HG03575 (cell line): ENCODE measurements at regions not wholly inside any gene's neighbourhood (a gene's known extent, or its start where the extent isn't known, plus 50 kb on each side); places are given as distances from the start of the nearest gene placed in this dataset.

ENCODE experiments used
- ATAC-seq: cut with Tn5 transposase; IDR thresholded peaks from one replicate; pipeline ENCODE4 v1.9.1; 2021; ENCODE audit not compliant: unreplicated experiment, insufficient number of reproducible peaks, low FRiP score; ENCODE audit errors: extremely low read depth

GRCh38 chr7:67842571-67842970 is 845.9 kb downstream of the TYW1 start:
- ATAC-seq, result no peak

GRCh38 chr7:67843001-67843565 is 846.5 kb downstream of the TYW1 start:
- ATAC-seq, result no peak

GRCh38 chr7:67843615-67844014 is 847.0 kb downstream of the TYW1 start:
- ATAC-seq, result no peak

GRCh38 chr7:67847092-67847787 is 850.6 kb downstream of the TYW1 start:
- no peak for ATAC-seq

GRCh38 chr7:67854221-67855178 is 857.9 kb downstream of the TYW1 start:
- no peak for ATAC-seq

GRCh38 chr7:67855322-67855721 is 858.7 kb downstream of the TYW1 start:
- no peak for ATAC-seq

GRCh38 chr7:67856046-67856445 is 859.4 kb downstream of the TYW1 start:
- ATAC-seq, result no peak

- no peak for ATAC-seq
Measured at GRCh38 chr7:67857698-67858097, 861.1 kb downstream of the TYW1 start.

- no peak for ATAC-seq
Measured at GRCh38 chr7:67858931-67859330, 862.3 kb downstream of the TYW1 start.

GRCh38 chr7:67863911-67864310 is 867.3 kb downstream of the TYW1 start:
- no peak for ATAC-seq

GRCh38 chr7:67866054-67866453 is 869.4 kb downstream of the TYW1 start:
- ATAC-seq, result no peak

- no peak for ATAC-seq
Measured at GRCh38 chr7:67866812-67867211, 870.2 kb downstream of the TYW1 start.

GRCh38 chr7:67870396-67870795 is 873.8 kb downstream of the TYW1 start:
- no peak for ATAC-seq

- ATAC-seq, result no peak
Measured at GRCh38 chr7:67875558-67875957, 878.9 kb downstream of the TYW1 start.

GRCh38 chr7:67878808-67879207 is 882.2 kb downstream of the TYW1 start:
- no peak for ATAC-seq

- ATAC-seq, result no peak
Measured at GRCh38 chr7:67882843-67883242, 886.2 kb downstream of the TYW1 start.

GRCh38 chr7:67890316-67890715 is 893.7 kb downstream of the TYW1 start:
- no peak for ATAC-seq

GRCh38 chr7:67894746-67895145 is 898.1 kb downstream of the TYW1 start:
- no peak for ATAC-seq

GRCh38 chr7:67896721-67897120 is 900.1 kb downstream of the TYW1 start:
- ATAC-seq, result no peak

GRCh38 chr7:67900456-67900855 is 903.8 kb downstream of the TYW1 start:
- no peak for ATAC-seq
